ENCODE measurements at regions not wholly inside any gene's neighbourhood (a gene's known extent, or its start where the extent isn't known, plus 50 kb on each side); places are given as distances from the start of the nearest gene placed in this dataset.
"Not testable (repeated sequence)": the region's sequence is repeated elsewhere in the genome, so short reads cannot be mapped to it uniquely, and the experiment has no call there.

DNA sequence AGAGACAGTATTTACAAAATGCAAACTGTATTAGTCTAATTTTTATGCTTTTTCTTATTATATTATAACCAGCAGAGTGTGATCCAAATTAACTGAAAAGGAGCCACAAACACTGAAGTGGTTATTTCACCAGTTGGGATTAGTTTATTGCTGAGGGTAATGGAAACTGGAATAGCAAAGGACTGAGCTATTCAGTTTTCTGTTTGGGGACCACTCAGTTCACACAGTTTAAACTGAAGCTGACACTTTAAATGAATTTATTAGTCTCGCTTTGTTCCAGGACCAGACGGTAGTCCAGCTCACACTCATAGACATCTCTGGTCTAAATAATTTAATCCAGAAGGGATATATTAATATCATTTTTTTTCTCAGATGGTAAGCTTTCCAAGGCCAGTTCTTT, 410.7 kb downstream of the LTN1 start:
- DNase-seq, result no peak

DNA sequence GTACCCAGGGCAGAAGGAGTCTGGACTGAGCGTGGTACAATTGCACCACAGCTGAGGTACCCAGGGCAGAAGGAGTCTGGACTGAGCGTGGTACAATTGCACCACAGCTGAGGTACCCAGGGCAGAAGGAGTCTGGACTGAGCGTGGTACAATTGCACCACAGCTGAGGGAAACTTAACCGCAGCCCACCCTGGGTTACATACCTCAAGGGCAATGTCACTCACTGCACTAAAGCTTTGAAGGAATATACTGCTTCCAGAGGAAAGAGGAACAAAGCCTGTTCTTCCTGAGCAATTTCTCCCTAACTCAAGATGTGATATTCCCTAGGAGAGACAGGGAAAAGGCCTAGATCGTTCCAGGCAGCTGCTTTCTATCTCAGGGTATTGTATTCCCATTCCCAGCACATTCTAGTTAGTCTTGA, 411.4 kb downstream of the LTN1 start:
- not testable (repeated sequence) for DNase-seq

DNA sequence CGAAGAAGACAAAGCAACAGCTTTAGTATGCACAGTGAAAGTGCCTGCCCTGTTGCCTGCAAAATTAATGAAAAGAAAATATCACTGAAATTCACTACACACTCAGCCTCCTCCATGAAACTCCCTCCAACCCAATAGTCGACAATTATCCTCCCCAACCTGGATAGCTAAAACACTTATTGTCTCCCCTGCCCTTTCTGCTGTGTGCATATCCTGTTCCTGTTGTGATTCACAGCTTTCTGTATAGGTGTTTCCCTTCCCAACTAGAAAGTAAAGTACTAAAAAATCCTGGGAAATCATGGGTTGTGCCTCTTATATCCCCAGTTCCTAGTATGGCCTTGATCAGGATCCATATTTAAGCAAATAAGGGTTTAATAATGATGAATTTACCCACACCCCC, 412.1 kb downstream of the LTN1 start:
- DNase-seq, result no peak

DNA sequence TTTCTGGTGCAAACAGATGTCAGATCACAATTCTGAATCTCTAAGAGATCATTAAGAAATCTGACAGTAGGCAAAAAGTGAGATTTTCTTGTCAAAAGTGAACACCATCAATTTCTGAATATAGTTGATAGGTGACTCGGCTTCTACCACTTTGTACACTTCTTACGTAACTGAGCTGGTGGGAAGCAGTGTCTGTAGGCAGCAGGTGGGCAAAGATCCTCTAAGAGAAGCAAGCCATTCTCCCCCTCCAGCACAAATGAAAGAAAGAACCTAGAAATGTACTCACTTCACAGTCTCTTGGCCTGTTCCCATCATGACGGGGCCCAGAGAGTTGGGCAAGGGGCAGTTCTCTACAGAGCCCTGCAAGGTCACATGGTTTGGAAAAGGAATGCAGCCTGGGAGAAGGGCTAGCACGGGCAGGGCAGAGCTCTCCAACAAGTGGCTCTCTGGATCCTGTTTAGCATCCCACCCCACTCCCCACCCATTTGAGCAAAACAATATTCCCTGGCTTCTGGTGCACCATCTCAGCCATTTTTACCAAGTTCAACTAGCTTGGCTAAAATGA, 412.6 kb downstream of the LTN1 start:
- no peak for DNase-seq

DNA sequence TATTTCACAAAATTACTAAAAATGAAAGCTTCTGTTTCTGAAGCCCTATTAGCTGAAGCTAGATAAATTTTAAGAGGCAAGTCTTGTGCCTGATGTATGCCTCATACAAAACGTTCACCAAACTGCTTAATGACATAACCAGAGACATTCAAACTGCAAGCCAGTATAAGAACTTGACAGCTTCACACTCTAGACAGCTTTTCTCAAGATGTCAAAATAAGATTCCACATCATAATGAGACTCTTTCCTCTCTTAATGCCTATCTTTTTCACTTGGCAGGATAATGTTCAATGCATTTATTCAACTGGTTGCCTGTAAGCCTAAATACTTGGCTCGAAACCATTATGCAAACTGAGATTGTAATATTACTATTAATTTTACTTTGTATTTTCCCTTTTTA, 424.0 kb downstream of the LTN1 start:
- DNase-seq, result no peak

DNA sequence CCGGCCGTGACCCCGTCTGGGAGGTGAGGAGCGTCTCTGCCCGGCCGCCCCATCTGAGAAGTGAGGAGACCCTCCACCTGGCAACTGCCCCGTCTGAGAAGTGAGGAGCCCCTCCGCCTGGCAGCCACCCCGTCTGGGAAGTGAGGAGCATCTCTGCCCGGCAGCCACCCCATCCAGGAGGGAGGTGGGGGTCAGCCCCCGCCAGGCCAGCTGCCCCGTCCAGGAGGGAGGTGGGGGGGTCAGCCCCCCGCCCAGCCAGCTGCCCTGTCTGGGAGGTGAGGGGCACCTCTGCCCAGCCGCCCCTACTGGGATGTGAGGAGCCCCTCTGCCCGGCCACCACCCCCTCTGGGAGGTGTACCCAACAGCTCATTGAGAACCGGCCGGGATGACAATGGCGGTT, 428.7 kb downstream of the LTN1 start:
- DNase-seq, result not testable (repeated sequence)

DNA sequence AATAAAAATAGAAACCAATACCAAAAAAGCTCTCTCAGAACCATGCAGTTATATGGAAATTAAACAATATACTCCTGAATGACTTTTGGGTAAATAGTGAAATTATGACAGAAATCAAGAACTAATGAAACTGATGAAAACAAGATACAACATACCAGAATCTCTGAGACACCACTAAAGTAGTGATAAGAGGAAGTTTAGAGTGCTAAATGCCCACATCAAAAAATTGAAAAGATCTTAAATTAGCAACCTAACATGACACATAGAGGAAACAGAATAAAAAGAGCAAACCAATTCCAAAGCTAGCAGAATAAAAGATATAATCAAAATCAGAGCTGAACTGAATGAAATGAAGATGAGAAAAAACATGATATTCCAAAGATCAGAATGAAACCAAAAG, 430.9 kb downstream of the LTN1 start:
- DNase-seq, result no peak

DNA sequence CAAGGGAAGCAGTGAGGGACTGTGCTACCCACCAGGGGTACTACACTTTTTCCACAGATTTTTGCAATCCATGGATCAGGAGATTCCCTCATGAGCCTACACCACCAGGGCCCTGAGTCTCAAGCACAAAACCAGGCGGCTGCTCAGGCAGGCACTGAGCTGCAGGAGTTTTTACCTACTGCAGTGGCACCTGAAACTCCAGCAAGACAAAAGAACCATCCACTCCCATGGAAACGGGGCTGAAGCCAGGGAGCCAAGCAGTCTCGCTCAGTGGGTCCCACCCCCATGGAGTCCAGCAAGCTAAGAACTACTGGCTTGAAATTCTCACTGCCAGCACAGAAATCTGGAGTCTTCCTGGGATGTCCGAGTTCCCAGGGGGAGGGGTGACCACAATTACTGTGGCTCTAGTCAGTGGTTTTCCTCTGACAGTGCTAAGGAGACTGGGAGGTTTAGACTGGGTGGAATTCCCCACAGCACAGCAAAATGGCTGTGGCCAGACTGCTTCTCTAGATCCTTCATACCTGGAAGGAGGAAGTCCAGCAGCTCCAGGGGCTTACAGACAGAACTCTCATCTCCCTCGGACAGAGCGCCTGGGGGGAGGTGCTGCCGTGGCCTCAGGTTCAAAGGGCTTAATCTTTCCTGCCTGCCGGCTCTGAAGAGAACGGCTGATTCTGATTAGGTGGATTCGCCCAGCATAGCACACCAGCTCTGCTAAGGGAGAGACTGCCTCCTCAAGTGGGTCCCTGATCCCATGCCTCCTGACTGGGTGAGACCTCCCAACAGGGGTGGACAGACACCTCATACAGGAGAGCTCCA, 437.8 kb downstream of the LTN1 start:
- no peak for DNase-seq

DNA sequence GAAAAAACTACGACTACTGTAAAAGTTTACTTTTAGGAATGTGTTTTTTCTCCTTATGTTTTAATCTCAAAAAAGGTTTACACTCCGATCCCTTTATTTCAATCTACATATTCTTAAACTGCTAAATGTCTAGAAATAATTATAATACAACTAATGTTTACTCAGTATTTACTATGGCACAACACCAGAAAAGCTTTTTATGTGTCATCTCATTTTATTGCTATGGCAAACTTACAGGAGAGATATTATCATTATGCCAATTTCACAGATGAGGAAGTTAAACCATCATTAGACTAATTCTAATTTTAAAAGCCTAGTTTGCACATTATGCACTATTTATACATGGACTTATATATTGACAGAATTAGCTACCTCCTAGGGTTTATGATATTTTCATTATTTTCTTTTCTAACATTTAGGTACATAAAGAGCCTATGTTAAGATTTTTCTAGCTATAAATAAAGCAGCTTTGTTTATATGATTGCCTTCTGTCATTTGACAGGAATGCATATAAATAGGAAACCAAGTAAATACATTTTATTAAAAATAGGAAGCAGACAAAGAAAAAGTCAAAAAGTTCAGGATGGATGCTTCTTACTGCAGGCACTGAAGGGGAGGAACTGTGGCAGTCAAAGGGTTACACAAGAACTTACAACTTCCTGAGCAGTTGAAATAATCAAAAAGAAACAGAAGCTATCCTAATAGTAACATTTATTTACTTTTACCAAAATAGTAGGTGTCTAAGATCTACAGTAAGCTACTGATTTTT, 442.4 kb downstream of the LTN1 start:
- DNase-seq, result no peak

DNA sequence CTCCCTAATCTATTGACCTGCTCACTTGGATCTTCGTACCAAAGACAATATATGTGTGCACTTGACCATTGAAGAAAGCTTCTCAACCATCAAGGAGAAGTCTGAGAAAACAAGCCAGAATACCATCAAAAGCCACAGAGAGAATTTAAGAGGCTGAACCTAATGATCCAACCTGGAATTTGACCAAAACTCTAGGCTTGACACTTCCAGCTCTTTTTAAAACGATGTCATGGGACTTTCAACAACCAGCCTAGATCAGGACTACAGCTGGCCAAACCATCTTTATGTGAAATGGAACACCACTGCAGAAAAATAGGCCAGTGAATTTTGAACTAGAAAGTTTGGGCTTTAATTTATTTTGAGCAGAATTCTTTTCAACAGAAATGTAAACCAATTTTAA, 444.4 kb downstream of the LTN1 start:
- no peak for DNase-seq

DNA sequence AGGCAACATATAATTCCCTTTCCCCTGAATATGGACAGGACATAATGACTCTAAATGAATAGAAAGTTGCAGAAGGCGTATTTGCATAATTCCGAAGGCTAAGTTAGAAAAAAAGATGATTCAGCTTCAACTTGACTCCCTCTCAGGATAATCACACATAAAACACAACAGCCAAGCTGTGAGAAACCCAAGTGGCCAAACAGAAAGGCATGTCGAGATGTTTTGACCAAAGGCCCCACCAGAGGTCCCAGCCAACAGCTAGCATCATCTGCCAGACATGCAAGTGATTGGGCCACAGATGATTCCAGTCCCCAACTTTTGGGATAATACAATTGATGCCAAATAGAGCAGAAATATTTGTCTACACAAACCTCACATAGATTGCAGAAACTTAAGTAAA, 444.9 kb downstream of the LTN1 start:
- no peak for DNase-seq

DNA sequence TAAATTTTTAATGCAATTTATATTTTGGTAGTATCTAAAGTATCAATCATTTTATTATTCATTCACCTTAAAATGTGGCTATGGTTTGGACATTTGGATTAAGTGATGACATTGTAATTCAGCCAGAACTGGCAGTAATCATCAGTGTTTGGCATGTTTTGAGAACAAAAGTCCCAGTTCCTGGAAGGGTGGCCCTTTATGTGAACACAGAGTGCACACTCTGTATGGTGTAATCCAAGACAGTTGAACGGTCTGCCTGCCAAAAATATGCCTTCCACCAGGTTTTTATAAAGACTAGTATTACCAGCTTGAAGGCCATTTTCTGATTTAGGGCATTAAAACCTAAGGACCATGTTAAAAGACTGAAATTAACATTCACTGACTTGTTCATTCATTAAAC, 448.7 kb downstream of the LTN1 start:
- no peak for DNase-seq

DNA sequence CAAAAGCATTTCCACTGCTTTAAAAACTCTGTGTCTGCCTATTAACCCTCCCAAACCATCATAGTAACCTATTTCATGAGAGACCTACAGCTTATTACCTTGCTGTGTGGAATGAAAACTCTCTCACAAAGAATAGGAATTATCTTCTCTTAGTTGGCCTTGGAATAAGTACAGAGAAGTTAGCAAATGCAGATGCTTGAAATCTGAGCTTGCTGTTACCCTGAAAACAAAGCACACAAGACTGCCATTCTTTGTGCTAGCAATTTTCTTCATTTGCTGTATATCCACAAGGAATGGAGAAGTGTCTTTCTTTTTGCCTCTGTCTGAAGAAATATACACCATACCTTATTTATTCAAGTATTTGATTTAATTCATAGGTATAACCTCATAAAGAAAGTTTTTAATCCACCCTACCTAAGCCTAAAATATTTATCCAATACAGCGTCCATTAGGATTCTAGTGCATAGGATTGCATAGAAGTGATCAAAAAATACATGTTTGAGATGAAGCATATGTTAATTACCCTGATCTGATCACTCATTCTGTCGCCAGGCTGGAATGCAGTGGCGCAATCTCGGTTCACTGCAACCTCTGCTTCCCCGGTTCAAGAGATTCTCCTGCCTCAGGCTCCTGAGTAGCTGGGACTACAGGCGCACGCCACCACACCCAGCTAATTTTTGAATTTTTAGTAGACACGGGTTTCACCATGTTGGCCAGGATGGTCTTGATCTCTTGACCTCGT, 451.1 kb downstream of the LTN1 start:
- DNase-seq, result no peak

DNA sequence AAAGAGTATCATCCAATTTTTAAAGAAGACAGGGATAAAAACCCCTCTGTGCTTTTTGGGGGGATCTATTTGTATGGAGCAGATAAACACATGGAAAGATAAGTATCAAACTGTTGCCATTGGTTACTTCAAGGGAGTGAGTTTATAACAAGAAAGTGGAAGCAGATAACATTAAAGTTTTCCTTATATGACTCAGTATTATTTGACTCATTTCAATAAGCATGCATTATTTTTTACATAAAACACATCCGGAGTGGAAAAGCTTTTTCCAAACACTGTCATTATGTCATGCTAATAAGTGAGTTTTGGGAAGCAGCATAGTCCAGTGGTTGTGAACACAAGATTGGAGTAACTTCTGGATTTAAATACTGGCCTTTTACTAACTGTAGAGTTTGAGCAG, 452.2 kb downstream of the LTN1 start:
- DNase-seq, result no peak

DNA sequence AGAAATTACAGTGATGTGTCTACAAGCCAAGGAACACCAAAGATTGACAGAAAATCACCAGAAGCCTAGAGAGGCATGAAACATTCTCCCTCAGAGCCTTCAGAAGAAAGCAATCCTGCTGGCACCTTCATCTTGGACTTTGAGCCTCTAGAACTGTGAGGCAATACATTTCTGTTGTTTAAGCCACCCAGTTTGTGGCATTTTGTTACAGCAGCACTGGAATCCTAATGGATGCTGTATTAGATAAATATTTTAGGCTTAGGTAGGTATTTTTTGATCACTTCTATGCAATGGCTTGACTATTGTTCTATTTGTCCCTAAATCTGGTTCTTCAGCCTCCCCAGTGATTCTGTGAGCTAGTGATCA, 453.1 kb downstream of the LTN1 start:
- DNase-seq, result no peak

DNA sequence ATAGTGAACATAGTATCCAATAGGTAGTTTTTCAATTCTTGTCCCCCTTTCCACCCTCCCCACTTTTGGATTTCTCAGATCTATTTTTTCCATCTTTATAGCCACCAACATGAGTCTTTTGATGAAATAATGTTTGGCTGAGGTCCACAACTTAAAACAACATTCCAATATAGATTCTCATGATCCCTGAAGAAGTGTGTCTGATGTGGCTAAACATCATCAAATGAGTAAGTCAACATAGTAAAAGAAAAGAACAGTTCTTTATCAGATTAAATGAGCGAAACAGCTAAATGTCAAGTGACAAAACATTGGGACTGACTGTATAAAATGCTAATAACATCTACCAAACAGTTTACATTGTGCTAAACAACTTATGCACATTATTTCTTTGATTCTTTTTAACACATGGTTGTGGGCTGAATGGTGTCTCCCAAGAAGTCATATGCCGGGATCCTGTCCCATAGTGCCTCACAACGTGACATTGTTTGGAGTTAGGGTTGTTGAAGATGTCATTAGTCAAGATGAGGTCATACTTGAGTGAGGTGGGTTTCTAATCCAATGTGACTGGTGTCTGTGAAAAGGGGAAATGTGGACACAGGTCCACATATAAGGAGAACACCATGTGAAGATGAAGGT, 453.6 kb downstream of the LTN1 start:
- DNase-seq, result no peak

DNA sequence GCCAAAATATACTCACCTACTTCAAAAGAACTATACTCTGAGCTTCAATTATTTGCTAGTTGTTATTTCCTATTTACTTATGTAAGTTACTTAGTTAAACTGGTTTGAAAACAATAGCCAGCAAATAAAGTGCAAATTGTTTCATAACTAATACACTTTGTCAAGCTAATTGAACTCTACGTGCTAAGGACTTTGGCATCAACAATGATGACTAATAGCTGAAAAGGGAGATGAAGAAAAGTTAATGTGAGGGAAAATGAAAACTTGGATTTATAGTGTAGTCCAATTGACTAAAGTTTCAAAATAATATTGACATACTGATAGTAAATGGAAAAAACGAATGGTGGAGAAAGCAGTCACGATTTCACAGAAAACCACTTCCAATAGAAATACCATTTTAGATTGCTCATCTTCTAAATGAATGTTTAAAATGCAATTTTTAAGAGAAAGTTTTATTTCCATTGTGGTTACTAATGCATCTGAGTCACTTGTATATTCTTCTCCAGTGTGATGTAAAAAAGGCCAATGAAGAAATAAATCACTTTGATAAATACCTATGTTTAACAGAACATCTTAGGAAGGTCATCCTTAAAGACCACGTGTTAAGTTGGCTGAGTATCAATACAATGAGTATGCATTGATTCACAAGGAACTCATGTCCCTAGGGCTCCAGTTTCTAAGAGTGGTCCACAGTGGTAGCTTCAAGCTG, 455.2 kb downstream of the LTN1 start:
- DNase-seq, result no peak

DNA sequence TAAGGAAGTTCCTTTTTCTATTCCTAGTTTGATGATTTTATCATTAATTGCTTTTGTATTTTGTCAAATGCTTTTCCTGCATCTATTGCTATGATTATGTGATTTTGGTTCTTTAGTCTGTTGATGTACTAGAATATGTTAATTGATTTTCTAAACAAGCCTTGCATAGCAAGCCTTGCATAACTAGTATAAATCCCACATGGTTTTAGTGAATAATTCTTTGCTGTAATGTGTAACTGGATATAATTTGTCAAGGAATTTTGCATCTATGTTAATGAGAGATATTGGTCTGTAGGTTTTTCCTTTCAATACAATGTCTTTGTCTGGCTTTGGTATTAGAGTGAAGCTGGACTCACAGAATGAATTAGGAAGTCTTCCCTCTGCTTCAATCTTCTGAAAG, 460.2 kb downstream of the LTN1 start:
- no peak for DNase-seq

DNA sequence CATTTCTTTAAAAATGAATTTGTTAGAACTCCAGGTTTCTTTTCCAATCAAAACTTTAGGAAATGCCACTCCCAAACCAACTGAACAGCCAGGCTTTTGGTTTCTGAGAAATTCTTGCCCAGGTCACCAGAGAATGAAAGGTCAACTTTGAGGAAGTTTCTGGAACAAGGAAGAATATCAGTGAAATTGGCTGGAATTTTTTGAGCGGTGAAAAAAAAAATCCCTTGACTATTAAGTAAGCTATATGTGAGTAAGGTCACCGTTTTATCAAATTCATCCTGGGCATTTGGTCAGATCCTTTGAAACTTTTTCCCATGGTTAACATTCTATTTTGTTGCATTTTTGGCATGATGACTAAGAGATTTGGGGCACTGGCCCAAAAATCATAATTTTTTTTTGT, 469.3 kb downstream of the LTN1 start:
- DNase-seq, result no peak

DNA sequence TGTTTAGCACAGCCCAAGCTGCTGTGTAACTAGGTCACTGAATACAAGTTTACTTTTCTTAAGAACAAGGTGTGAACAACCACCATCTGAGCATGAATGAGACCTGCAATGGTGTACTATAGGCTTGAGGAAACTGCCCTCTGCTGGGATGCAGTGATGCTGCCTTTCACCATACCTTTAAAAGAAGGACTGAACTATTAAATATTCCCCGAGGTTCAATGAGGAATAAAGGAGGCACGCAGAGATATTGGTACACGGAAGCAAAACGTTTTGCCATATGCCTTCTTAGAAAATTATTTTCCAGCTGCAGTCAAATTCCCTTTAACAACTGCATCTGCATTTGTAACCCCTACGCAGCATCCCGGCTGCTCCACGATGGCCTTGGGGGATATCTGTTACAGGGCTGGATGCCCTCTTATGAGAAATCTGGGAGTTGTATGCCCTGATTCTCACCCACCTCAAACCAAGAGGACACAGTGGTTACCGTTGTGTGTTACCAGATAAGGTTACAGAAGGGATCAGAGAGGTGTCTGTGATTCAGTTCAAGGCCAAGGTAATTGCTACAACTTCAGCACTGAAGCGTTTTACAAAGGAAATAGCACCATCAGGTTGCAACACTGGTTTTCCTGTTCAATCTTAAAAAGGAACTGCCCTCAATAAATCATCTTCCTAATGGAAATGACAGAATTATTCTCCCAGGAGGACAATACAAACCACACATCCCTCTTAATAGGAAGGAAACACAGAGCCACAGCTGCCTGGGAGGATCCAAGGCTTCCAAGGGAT, 470.5 kb downstream of the LTN1 start:
- no peak for DNase-seq

DNA sequence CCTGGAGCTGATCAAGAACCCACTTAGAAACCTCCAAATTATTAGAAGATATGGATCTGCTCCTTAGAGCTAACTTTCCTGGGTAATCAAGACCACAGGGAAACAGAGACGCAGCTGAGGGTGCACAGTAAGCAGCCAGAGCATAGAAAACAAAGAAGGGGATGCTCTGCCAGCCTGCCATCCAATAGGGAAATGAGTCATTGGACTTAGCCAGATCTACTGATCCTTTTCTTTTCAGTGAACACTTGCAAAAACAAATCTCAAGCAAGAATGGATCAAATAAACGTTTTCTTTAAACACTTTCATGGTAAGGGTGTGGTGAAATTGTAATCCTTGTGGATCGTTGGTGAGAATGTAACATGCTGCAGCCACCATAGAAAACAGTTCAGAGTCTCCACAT, 474.0 kb downstream of the LTN1 start:
- DNase-seq, result no peak

All from inflammatory macrophage (primary cell).